GM19099 (cell line): ENCODE measurements at regions not wholly inside any gene's neighbourhood (a gene's known extent, or its start where the extent isn't known, plus 50 kb on each side); places are given as distances from the start of the nearest gene placed in this dataset.

Source experiments
- POLR2A ChIP-seq: IDR thresholded peaks from 3 replicates; pipeline ENCODE4 v1.6.1; 2011; ENCODE audit warnings: low read depth; ENCODE audit not compliant: insufficient read length; ENCODE audit errors: extremely low read depth

DNA sequence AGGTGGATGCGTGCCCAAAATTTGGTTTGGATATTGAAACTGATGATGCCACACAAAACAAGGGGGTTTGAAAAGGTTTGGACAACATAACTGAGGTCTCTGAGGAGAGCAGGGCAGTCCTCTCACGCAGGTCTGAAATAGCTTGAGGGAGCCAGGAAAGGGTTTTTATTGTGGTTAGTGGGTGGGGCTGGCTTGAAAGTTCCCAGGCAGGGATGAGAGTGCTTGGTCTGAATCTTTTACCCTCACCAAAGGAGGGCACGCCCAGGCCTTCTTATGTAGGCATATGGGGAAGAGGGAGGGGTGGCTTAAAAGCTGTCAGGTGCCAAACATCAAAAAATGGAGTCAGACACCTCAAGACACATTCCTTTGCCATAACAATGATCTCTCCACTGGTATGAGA is 493.1 kb upstream of the CCDC196 start:
- no peak for TF ChIP-seq POLR2A

- no peak for TF ChIP-seq POLR2A
Observed at GRCh38 chr14:65993996-65994395, 492.2 kb upstream of the CCDC196 start.

GRCh38 chr14:65997347-65997746 is 488.8 kb upstream of the CCDC196 start:
- no peak for TF ChIP-seq POLR2A

GRCh38 chr14:65999865-66000264 is 486.3 kb upstream of the CCDC196 start:
- TF ChIP-seq POLR2A, result no peak

DNA sequence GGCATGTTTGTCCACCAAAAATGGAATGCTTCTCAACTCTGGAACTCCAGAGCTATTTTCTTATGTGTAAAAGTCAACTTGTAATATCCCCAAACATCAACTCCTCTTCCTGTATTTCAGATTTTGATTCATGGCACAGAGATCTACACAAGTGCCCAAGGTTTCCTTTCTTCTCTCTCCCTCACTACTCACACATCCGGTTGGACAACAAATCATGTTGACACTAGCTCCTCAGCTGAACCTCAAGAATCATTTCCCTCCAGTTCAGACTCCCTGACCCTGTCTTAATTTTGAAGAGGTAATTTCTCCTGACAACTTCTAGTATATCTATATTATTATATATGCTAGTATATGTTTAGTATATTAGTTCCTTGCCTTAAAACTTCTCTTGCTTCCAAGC is 485.4 kb upstream of the CCDC196 start:
- TF ChIP-seq POLR2A, result no peak

- no peak for TF ChIP-seq POLR2A
Observed at GRCh38 chr14:66001356-66001755, 484.8 kb upstream of the CCDC196 start.

DNA sequence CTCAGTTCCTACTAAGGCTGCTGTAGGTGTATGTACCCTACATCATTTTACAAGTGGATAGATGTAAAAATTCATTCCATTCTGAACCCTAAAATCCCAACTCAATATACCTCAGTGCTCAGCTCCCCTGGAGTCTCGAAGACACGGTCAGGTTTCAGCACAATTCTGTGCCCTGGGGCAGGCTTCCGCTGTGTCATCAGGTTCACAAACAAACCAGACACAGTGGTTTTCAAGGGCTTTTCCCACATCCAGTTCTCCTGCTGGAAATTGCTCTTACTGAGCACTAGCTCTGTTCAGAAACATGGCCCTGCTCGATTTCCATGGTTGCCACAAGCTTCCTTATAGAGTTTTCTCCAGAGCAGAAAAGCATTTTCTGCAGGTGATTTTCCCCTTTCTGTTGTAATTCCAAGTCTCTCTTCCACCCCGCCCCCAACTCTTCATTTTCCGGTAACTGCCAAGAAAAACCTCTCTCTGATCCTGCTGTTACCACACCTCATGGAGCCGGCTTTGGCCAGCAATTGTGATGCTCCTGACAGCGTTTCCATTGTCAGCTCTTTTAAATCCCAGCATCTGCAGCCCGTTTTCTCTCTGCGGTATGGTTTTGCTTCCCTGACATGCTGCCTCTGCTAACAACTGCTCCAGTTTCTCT is 483.0 kb upstream of the CCDC196 start:
- no peak for TF ChIP-seq POLR2A

GRCh38 chr14:66005900-66006434 is 480.2 kb upstream of the CCDC196 start:
- no peak for TF ChIP-seq POLR2A

DNA sequence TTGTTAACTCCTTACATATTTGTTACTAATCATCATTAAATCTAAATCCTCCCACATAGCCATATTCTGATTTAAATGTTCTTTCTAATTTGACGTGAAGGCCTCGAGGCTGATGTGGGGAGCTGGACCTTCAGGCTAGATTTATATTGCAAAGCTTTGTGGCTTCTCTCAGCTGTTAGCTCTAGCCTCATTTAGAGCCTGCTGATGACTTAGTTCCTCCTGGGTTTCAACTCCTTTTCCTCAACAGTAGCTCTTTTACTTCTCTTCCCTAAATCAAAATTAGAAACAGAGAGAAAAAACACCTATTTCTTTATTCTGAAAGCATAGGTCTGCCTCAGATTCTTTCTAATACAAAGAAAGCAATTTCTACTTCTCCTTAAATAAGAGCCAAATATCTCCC is 477.5 kb upstream of the CCDC196 start:
- TF ChIP-seq POLR2A, result no peak

GRCh38 chr14:66009089-66009488 is 477.1 kb upstream of the CCDC196 start:
- no peak for TF ChIP-seq POLR2A

DNA sequence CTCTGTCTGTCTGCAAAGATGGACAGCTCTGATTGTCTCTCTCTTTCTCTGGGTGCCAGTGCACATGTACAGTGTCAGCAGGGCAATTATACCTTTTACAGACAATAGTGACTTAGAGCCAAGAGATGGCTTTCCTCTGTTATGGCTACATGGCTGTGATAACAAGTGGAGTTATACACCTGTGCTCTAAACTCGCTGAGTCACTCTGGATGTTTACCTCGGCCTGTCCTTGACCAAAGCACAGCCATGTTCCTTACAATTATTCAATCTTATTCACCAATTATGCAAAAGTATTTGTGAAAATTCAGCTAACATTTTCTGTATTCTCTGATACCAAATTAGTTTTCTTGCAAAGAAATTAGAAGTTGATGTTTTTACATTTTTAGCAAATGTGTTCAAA is 475.5 kb upstream of the CCDC196 start:
- TF ChIP-seq POLR2A, result no peak

- no peak for TF ChIP-seq POLR2A
Observed at GRCh38 chr14:66011855-66012254, 474.3 kb upstream of the CCDC196 start.

DNA sequence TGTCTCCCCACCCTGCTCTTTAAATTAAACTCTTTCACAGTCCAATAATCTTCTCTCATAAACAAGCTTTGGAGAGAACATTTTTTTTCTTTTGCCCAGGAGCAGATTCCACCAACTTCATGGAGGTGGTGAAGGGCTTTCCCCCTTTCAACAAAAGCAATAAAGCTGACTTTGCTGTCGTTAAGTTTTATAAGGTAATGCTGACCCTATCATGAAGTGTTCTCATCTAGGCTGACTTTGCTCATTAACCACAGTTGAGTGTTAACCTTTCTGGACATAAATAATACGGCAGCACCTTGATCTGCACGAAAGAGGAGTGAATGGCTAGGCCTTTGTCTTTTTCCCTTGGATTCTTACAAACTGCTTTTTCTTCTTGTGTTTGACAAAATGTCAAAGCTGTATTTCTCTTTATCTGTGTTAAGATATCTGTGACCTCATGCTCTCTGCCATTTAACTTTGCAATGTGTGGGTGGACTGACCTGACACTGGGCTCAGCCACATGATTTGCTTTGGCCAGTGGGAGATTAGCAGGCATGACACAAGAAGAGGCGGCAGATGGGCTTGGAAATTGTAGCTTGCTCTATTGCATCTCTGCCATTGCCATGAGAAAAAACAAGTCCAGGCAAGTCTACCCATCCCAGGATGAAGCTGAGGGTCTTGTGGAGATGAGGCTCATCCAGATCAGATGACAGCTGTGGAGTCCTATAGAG is 470.9 kb upstream of the CCDC196 start:
- TF ChIP-seq POLR2A, result no peak

DNA sequence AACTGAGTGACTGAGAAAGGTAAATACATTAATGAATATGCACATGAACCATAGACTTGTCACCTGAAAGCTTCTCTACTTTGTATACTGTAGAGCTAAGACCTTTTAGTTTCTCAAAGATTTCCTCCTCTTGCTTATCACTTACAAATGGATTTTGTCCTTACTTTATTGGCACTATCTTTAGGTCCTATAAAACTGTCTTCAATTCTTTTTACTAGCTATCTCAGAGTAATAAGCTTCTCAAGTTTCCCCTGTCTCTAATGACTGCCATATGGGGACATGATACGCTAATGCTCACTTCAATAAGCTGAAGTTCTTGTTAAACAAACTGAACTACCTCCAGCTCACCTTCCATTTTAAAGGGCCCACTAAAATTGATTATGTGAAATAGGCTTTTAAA is 468.2 kb upstream of the CCDC196 start:
- no peak for TF ChIP-seq POLR2A

- TF ChIP-seq POLR2A, result no peak
Observed at GRCh38 chr14:66022526-66022925, 463.6 kb upstream of the CCDC196 start.

DNA sequence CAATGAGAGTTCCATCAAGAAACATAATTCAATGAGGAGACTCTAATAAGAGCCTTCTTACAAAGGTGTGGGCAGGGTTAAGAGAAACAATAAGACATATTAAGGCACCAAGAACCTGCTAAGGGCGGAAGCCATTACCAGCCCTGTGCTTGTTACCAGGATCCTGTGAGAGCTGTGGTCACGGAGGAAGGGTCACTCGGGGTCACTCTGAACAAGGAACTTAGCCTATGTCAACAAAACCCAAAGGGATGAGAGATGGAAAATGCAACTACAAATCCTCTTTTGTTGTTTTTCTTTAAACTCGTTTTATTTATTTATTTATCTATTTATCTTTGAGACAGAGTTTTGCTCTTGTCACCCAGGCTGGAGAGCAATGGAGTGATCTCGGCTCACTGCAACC is 460.4 kb upstream of the CCDC196 start:
- TF ChIP-seq POLR2A, result no peak
